GM12878 (cell line): ENCODE measurements at regions not wholly inside any gene's neighbourhood (a gene's known extent, or its start where the extent isn't known, plus 50 kb on each side); places are given as distances from the start of the nearest gene placed in this dataset.

Experiments
- ATAC-seq: fragments of 200-7000 bp; cut with Tn5 transposase; 3 replicates; pipeline ENCODE4 v1.9.1; 2020; ENCODE audit warnings: mild to moderate bottlenecking, moderate library complexity
- BruUV-seq: library from RNA; stranded (reverse); fragments of 400-500 nt; replicated peaks from 2 replicates; lab custom pipeline; 2021; lab: Mats Ljungman, UMichigan
- CTCF ChIA-PET: fragments of 300-600 bp; sonication (Branson Sonifier 250); formaldehyde crosslinking; extraction: SDS; loops from one replicate; lab custom pipeline; 2021; ENCODE audit warnings: inconsistent platforms; lab: Yijun Ruan, JAX
- POLR2A ChIA-PET: fragments of 350-600 bp; formaldehyde crosslinking; extraction: SDS; loops from one replicate; lab custom pipeline; 2021; ENCODE audit warnings: inconsistent platforms; lab: Charles Lee
- RAD21 ChIA-PET: fragments of 300-600 bp; sonication (Branson Sonifier 250); formaldehyde crosslinking; loops from one replicate; lab custom pipeline; 2023; ENCODE audit warnings: antibody characterized with exemption; ENCODE audit not compliant: unreplicated experiment; lab: Charles Lee
- SMC1A ChIA-PET: fragments of 300-600 bp; sonication (Branson Sonifier 250); formaldehyde crosslinking; loops from one replicate; lab custom pipeline; 2023; ENCODE audit not compliant: unreplicated experiment, uncharacterized antibody; lab: Charles Lee
- DNase-seq: peaks from one replicate; pipeline ENCODE4 v3.0.0-alpha.2; 2011; ENCODE audit warnings: low read depth, low spot score
- FAIRE-seq: peaks from 3 replicates; lab custom pipeline; 2011; peaks lifted over from hg19 to GRCh38; lab: Jason Lieb, UNC
- H2AFZ ChIP-seq: 2 replicates; pipeline ENCODE4 v1.6.0; 2011; ENCODE audit warnings: low read depth, low read length, control low read depth; ENCODE audit not compliant: control insufficient read depth
- H3K27ac ChIP-seq: 2 replicates; pipeline ENCODE4 v1.5.1; 2011; ENCODE audit warnings: control low read depth; ENCODE audit not compliant: control insufficient read depth, insufficient read depth
- H3K27me3 ChIP-seq, 2 experiments: replicated peaks in 1 of 2; 2 replicates each; pipeline versions ENCODE4 v1.6.0 to v1.6.1; 2011; ENCODE audit warnings: low read length in 1 of 2; ENCODE audit not compliant: control insufficient read depth in 2 of 2, insufficient read depth in 2 of 2
- H3K36me3 ChIP-seq, 2 experiments: 2 replicates each; pipeline ENCODE4 v1.5.1; 2011; ENCODE audit warnings: low read length in 1 of 2; ENCODE audit not compliant: control insufficient read depth in 2 of 2, insufficient read depth in 2 of 2
- H3K4me1 ChIP-seq: 2 replicates; pipeline ENCODE4 v1.6.1; 2011; ENCODE audit warnings: mild to moderate bottlenecking, low read length, moderate library complexity, mixed read lengths; ENCODE audit not compliant: control insufficient read depth, insufficient read depth
- H3K4me2 ChIP-seq: 2 replicates; pipeline ENCODE4 v1.6.0; 2011; ENCODE audit warnings: control low read depth; ENCODE audit not compliant: control insufficient read depth, insufficient read depth
- H3K4me3 ChIP-seq: fragments of 200-600 bp; sonication (generic); 2 replicates; pipeline ENCODE4 v1.5.1; 2016
- H3K79me2 ChIP-seq: 2 replicates; pipeline ENCODE4 v1.6.0; 2011; ENCODE audit warnings: low read length; ENCODE audit not compliant: control insufficient read depth, insufficient read depth
- H3K9ac ChIP-seq: 2 replicates; pipeline ENCODE4 v1.8.0; 2011; ENCODE audit warnings: low read length, control low read depth, mixed read lengths; ENCODE audit not compliant: control insufficient read depth, insufficient read depth
- H3K9me3 ChIP-seq: replicated peaks from 3 replicates; pipeline ENCODE4 v1.5.1; 2011; ENCODE audit warnings: mild to moderate bottlenecking, low read length; ENCODE audit not compliant: control insufficient read depth, insufficient read depth
- H4K20me1 ChIP-seq: 2 replicates; pipeline ENCODE4 v1.6.0; 2011; ENCODE audit not compliant: control insufficient read depth, insufficient read depth
- CHD1 ChIP-seq: IDR thresholded peaks from 2 replicates; pipeline ENCODE4 v1.6.1; 2012; ENCODE audit warnings: low read depth, low read length, improper control_type of control experiment
- CHD4 ChIP-seq: fragments of 200-600 bp; sonication (generic); IDR thresholded peaks from 2 replicates; pipeline ENCODE4 v1.6.1; 2016; ENCODE audit warnings: mild to moderate bottlenecking
- IKZF2 ChIP-seq, 2 experiments: fragments of 450-650 bp; IDR thresholded peaks; 2 replicates each; pipeline ENCODE4 v1.6.1; 2017; ENCODE audit warnings: mild to moderate bottlenecking in 2 of 2, moderate library complexity in 2 of 2
- MAX ChIP-seq: IDR thresholded peaks from 2 replicates; pipeline ENCODE4 v1.6.1; 2012; ENCODE audit warnings: low read depth, low read length, improper control_type of control experiment
- ZBTB33 ChIP-seq: fragments of 450-650 bp; IDR thresholded peaks from 2 replicates; pipeline ENCODE4 v1.6.1; 2017; ENCODE audit warnings: mild to moderate bottlenecking
- WGBS: methylation state at CpG from one replicate; pipeline ENCODE4 v1.1.6; 2016; ENCODE audit warnings: low lambda C conversion rate; ENCODE audit not compliant: insufficient replicate concordance, insufficient coverage; ENCODE audit errors: missing lambda C conversion rate; 5-methylcytosine and 5-hydroxymethylcytosine counted together
- in situ Hi-C: fragments of 300-500 bp; cut with MboI; formaldehyde crosslinking; loops from 9 replicates; pipeline ENCODE4 v1.14.3; 2018; ENCODE audit warnings: mixed read lengths
- intact Hi-C: fragments of 100-400 bp; cut with micrococcal nuclease; formaldehyde crosslinking; loops from one replicate; pipeline ENCODE4 v1.14.2; 2022; ENCODE audit not compliant: unreplicated experiment

DNA sequence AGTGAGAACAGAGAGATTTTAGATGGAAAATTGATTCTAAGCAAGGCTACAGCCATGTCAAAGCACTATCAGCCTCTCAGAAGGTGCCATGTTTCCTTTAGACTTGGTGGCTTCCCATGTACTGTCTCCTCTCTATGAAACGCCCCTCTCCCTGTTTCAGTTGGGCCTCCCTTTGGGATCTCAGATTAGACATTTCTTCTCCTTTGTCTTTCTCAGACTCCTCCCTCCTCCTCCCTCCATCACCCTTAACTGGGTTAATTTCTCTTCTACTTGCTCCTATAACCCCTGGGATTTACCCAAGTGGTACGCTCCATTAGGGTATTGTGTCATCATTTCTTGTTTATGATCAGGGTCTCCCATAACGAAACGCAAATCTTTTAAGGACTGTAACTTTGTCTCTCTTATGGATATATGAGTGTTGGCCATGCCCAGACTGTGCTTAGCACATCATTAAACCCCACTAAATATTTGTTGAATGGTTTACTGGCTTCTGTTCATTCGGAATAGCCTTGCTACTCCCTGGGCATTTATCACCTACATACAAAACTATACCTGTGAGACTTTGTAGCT lies 106.8 kb downstream of the FAM9B start:
- FAIRE-seq: no peak
- SMC1A ChIA-PET: no interaction called here

More for the DNA sequence above, 106.8 kb downstream of the FAM9B start:
- TF ChIP-seq ZBTB33 (no peak), CHD4 (no peak), IKZF2 (IDR thresholded peaks at IDR 0.05) (no peak), CHD1 (no peak), MAX (no peak)
- H3K27me3 ChIP-seq: no peaks in the 10 kb centered on the region
- H3K36me3 ChIP-seq: no peaks in the 10 kb centered on the region
- no peak overlapping the region for H3K4me2 ChIP-seq
- CTCF ChIA-PET: no interaction called here
- POLR2A ChIA-PET: no interaction called here
- H3K4me3 ChIP-seq: no peak overlapping the region
- no peaks in the 10 kb centered on the region for H3K79me2 ChIP-seq
- H3K9ac ChIP-seq: no peak overlapping the region
- RAD21 ChIA-PET: no interaction called here
- in situ Hi-C loops: no loop called here
- no peaks in the 10 kb centered on the region for H3K9me3 ChIP-seq
- BruUV-seq: no TSS peak
- no peak overlapping the region for H3K27ac ChIP-seq
- WGBS: 40% methylated on average over 5 of the region's 5 CpGs
- no peak for ATAC-seq
- H2AFZ ChIP-seq: no peak overlapping the region
- no peak for DNase-seq
- intact Hi-C loops: no loop called here
- H3K4me1 ChIP-seq: no peaks in the 10 kb centered on the region
- no peaks in the 10 kb centered on the region for H4K20me1 ChIP-seq
